Immature natural killer cell (primary cell): ENCODE measurements at regions not wholly inside any gene's neighbourhood (a gene's known extent, or its start where the extent isn't known, plus 50 kb on each side); places are given as distances from the start of the nearest gene placed in this dataset.
"Not testable (repeated sequence)": the region's sequence is repeated elsewhere in the genome, so short reads cannot be mapped to it uniquely, and the experiment has no call there.

Source experiments
- DNase-seq, 3 donors: peaks; one replicate each; pipeline ENCODE4 v3.0.0; 2022; ENCODE audit warnings: mixed read lengths in 1 of 3
- H3K27ac Mint-ChIP-seq, 6 donors: one replicate each; pipeline ENCODE4 v1.8.0; 2020; ENCODE audit warnings: mixed read lengths in 6 of 6, mild to moderate bottlenecking in 5 of 6, inconsistent platforms in 4 of 6, moderate library complexity in 3 of 6
- H3K27me3 Mint-ChIP-seq, 3 donors: one replicate each; pipeline ENCODE4 v1.8.0; 2020 to 2021; ENCODE audit warnings: low read depth in 3 of 3, mild to moderate bottlenecking in 3 of 3, mixed read lengths in 3 of 3, moderate library complexity in 3 of 3, inconsistent platforms in 1 of 3
- H3K36me3 Mint-ChIP-seq, 3 donors: one replicate each; pipeline ENCODE4 v1.8.0; 2020; ENCODE audit warnings: mixed read lengths in 3 of 3, inconsistent platforms in 2 of 3, mild to moderate bottlenecking in 2 of 3
- H3K4me1 Mint-ChIP-seq, 2 donors: one replicate each; pipeline ENCODE4 v1.8.0; 2020; ENCODE audit warnings: inconsistent platforms in 2 of 2, mild to moderate bottlenecking in 2 of 2, mixed read lengths in 2 of 2, moderate library complexity in 1 of 2
- H3K4me3 Mint-ChIP-seq, 5 donors: one replicate each; pipeline ENCODE4 v1.8.0; 2020; ENCODE audit warnings: mild to moderate bottlenecking in 5 of 5, mixed read lengths in 5 of 5, inconsistent platforms in 3 of 5, moderate library complexity in 3 of 5
- H3K9me3 Mint-ChIP-seq, 6 donors: one replicate each; pipeline ENCODE4 v1.8.0; 2020; ENCODE audit warnings: mild to moderate bottlenecking in 6 of 6, mixed read lengths in 6 of 6, inconsistent platforms in 4 of 6, moderate library complexity in 3 of 6

GRCh38 chr1:239107676-239108075, 278.7 kb upstream of the CHRM3 start:
- Mint-ChIP-seq H3K4me3 (no peak overlapping the region), H3K36me3 (peaks cover 0 to 4% (median 0%) of the 10 kb centered on the region in 3 donors), H3K27ac (no peak overlapping the region)

GRCh38 chr1:239106689-239107088, 279.7 kb upstream of the CHRM3 start:
- not testable (repeated sequence) for H3K4me3 Mint-ChIP-seq, H3K27ac Mint-ChIP-seq, H3K4me1 Mint-ChIP-seq, DNase-seq, H3K27me3 Mint-ChIP-seq, H3K36me3 Mint-ChIP-seq
- H3K9me3 Mint-ChIP-seq, result peaks cover 6 to 21% (median 12%) of the 10 kb centered on the region in 6 donors

More at GRCh38 chr1:239107676-239108075, 278.7 kb upstream of the CHRM3 start:
- Mint-ChIP-seq H3K4me1 (no peaks in the 10 kb centered on the region), H3K9me3 (peaks cover 8 to 20% (median 12%) of the 10 kb centered on the region in 6 donors), H3K27me3 (peaks cover 0 to 4% (median 2%) of the 10 kb centered on the region in 3 donors)
- DNase-seq, result no peak

DNA sequence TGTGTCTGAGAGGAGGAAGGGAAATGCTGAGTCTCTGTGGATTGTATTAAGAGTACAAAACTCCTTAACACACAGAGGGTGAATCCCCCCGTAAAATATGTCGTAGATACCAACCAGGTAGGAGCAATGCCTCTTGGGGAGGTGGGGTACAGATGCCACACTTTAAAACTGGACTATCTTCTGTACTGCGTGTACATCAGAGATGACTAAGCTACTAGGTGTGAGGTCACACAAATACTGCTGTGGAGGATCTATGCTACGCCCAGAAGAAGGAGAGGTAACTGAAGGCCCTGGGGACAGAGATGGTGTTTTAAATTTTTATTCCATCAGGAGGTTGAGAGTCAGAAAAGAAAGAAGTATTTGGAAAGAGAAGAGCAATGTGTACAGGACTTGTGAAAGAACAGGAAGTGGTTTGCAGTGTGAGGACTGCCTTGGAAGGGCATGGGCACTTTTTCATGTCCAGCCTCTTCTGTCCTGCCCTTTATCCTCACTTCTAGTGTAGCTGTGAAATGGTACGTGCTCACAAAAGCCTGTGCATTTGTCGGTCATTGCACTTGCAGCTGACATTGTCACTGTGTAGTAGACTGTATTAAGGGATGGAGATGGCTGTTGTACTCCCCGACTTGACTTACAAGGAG, 287.8 kb upstream of the CHRM3 start:
- H3K4me1 Mint-ChIP-seq, result no peaks in the 10 kb centered on the region
- no peak overlapping the region for H3K4me3 Mint-ChIP-seq
- H3K9me3 Mint-ChIP-seq, result peaks cover 0 to 21% (median 7%) of the 10 kb centered on the region in 6 donors
- no peak for DNase-seq
- H3K27ac Mint-ChIP-seq, result no peak overlapping the region
- peaks cover 0 to 2% (median 2%) of the 10 kb centered on the region in 3 donors for H3K27me3 Mint-ChIP-seq
- no peaks in the 10 kb centered on the region for H3K36me3 Mint-ChIP-seq

DNA sequence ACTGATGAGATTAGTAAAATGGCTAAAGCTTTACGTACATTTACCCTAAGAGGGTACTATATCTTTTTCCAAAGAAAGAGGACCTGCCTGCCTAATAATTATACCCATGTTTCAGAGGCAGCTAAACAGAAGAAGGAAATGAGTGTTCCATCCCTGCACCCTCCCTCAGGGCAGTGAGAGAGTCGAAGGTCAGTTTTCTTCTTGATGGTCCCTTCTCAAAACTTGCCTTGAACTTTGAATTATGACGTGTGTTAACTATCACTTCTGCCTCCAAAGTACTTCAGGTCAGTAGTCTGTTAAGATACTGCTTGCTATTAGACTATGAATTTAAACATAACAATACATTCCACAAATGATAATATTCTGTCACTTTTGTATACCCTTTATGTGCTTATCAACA, 294.8 kb upstream of the CHRM3 start:
- no peak overlapping the region for H3K27ac Mint-ChIP-seq

DNA sequence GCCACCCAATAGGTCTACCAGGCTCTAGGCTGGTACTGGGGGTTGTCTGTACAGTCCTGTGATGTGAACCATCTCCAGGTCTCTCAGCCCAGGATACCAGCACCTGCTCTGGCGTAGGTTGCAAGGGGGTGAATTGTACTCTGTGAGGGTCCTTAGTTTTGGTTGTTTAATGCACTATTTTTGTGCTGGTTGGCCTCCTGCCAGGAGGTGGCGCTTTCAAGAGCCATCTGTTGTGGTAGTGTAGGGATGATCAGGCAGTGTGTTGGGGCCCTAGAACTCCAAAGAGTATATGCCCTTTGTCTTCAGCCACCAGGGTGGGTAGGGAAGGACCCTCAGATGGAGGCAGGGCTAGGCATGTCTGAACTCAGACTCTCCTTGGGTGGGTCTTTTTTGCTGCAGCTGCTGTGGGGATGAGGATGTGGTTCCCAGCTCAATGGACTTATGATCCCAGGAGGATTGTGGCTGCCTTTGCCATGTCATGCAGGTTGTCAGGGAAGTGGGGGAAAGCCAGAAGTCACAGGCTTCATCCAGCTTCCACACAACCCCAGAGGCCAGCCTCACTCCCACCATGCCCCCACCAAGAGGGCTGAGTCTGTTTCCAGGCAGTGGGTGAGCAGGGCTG, 301.8 kb upstream of the CHRM3 start:
- no peak overlapping the region for H3K27ac Mint-ChIP-seq
- no peaks in the 10 kb centered on the region for H3K4me1 Mint-ChIP-seq
- H3K36me3 Mint-ChIP-seq, result peaks cover 0 to 6% (median 4%) of the 10 kb centered on the region in 3 donors
- no peak overlapping the region for H3K4me3 Mint-ChIP-seq
- no peak for DNase-seq
- peaks cover 0 to 1% (median 0%) of the 10 kb centered on the region in 3 donors for H3K27me3 Mint-ChIP-seq
- H3K9me3 Mint-ChIP-seq, result peaks cover 3 to 48% (median 21%) of the 10 kb centered on the region in 6 donors

More for the DNA sequence above, 294.8 kb upstream of the CHRM3 start:
- DNase-seq, result no peak
- no peaks in the 10 kb centered on the region for H3K4me1 Mint-ChIP-seq
- peaks cover 2 to 21% (median 7%) of the 10 kb centered on the region in 6 donors for H3K9me3 Mint-ChIP-seq
- H3K36me3 Mint-ChIP-seq, result no peaks in the 10 kb centered on the region
- peaks cover 0 to 3% (median 2%) of the 10 kb centered on the region in 3 donors for H3K27me3 Mint-ChIP-seq
- no peak overlapping the region for H3K4me3 Mint-ChIP-seq

DNA sequence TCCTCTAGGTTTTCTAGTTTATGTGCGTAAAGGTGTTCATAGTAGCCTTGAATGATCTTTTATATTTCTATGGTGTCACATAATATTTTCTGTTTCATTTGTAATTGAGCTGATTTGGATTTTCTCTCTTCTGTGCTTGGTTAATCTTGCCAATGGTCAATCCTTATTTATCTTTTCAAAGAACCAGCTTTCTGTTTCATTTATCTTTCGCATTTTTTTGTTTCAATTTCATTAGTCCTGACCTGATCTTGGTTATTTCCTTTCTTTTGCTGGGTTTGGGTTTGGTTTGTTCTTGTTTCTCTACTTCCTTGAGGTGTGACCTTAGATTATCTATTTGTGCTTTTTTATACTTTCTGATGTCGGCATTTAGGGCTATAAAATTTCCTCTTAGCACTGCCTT, 304.4 kb upstream of the CHRM3 start:
- H3K27ac Mint-ChIP-seq, result not testable (repeated sequence)

DNA sequence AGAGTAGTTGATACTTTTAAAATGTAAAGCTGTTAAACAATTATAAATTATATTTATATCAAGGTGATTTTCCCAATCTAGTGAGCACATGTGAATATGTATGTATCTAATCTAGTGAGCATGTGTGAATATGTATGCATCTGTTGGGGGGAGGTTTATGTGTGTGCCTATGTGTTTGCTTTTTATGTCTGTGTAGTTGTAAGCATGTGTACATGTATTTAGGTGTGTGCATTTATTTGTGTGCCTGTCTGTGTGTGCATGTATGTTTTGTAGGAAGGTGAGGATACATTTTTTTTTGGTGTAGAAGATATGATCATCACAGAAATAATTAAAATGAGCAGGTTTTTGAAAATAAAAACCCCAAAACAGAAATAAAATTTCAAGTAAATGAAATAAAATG, 318.9 kb upstream of the CHRM3 start:
- no peak for DNase-seq
- Mint-ChIP-seq H3K4me3 (no peak overlapping the region), H3K9me3 (peaks cover 1 to 20% (median 3%) of the 10 kb centered on the region in 6 donors), H3K27me3 (peaks cover 0 to 2% (median 0%) of the 10 kb centered on the region in 3 donors), H3K27ac (no peak overlapping the region), H3K36me3 (no peaks in the 10 kb centered on the region), H3K4me1 (no peaks in the 10 kb centered on the region)

More for the DNA sequence above, 304.4 kb upstream of the CHRM3 start:
- not testable (repeated sequence) for H3K36me3 Mint-ChIP-seq, H3K4me3 Mint-ChIP-seq, DNase-seq, H3K4me1 Mint-ChIP-seq, H3K27me3 Mint-ChIP-seq
- peaks cover 3 to 40% (median 26%) of the 10 kb centered on the region in 6 donors for H3K9me3 Mint-ChIP-seq

- DNase-seq, result no peak
- no peaks in the 10 kb centered on the region for H3K36me3 Mint-ChIP-seq
- no peak overlapping the region for H3K27ac Mint-ChIP-seq
- no peaks in the 10 kb centered on the region for H3K4me1 Mint-ChIP-seq
- peaks cover 0 to 2% (median 0%) of the 10 kb centered on the region in 3 donors for H3K27me3 Mint-ChIP-seq
- no peak overlapping the region for H3K4me3 Mint-ChIP-seq
- peaks cover 0 to 20% (median 3%) of the 10 kb centered on the region in 6 donors for H3K9me3 Mint-ChIP-seq
These were observed 319.3 kb upstream of the CHRM3 start for GRCh38 chr1:239067058-239067457.

- H3K9me3 Mint-ChIP-seq, result peaks cover 6 to 20% (median 10%) of the 10 kb centered on the region in 6 donors
- no peak overlapping the region for H3K4me3 Mint-ChIP-seq
- no peak for DNase-seq
- no peaks in the 10 kb centered on the region for H3K4me1 Mint-ChIP-seq
- H3K27me3 Mint-ChIP-seq, result no peaks in the 10 kb centered on the region
- no peaks in the 10 kb centered on the region for H3K36me3 Mint-ChIP-seq
- no peak overlapping the region for H3K27ac Mint-ChIP-seq
These were observed 324.6 kb upstream of the CHRM3 start for GRCh38 chr1:239061770-239062169.

DNA sequence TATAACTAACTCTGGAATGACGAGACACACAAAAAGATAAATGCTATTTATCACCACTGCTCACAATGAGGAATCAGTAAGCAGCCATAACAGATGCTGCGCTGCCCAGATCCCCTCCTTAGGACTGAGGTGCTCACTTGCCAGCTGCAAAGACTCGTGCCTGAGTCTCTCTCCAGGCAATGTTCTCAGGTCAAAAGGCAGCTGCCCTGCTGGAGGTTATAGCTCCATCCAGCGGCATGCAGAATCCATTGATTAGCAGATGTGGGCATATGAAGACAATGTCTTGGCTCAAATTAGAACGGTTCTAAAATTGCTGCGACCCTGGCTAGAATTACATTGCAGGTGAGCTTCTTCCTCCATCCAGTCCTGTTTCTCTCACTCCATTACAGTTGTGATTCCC, 328.2 kb upstream of the CHRM3 start:
- no peak for DNase-seq
- H3K4me1 Mint-ChIP-seq, result no peaks in the 10 kb centered on the region
- H3K27me3 Mint-ChIP-seq, result no peaks in the 10 kb centered on the region
- H3K27ac Mint-ChIP-seq, result no peak overlapping the region
- no peak overlapping the region for H3K4me3 Mint-ChIP-seq
- no peaks in the 10 kb centered on the region for H3K36me3 Mint-ChIP-seq
- peaks cover 11 to 36% (median 16%) of the 10 kb centered on the region in 6 donors for H3K9me3 Mint-ChIP-seq

DNA sequence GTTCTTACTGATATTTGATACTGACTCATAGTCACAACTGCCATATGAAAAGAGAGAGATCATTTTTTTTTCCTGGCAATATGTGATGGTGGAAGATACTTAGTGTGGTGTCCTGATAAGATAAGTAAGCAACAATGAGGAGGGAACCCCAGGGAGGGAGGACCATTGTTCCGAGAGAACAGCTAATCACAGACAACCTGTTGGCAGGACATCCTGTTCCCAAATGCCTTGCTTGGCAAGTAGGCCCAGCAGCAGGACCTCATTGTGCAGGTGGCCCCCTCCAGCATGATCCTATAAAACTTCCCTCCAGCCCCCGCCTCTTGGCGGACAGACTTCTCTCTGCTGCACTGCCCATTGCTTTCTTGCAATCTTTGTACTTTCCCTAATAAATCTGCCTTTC, 329.4 kb upstream of the CHRM3 start:
- no peak for DNase-seq
- Mint-ChIP-seq H3K4me3 (no peak overlapping the region), H3K36me3 (no peaks in the 10 kb centered on the region), H3K9me3 (peaks cover 13 to 36% (median 17%) of the 10 kb centered on the region in 6 donors), H3K27ac (no peak overlapping the region), H3K27me3 (no peaks in the 10 kb centered on the region), H3K4me1 (no peaks in the 10 kb centered on the region)

DNA sequence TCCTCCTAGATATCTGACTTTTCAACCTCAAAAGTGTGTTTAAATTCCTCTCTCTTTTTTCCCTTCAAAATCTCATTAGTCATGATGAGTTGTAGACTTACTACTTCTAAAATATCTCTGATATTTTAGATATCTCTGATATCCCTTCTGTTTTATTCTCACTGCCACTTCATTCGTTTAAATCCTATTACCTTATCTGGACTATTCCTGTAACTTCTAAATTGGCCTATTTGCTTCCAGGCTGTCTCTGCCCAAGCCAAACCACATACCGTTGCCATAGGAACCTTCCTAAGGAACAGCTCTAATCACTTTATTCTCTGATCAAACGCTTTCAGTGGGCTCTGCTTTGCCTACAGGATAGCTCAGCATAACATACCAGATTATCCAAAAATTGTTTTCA, 333.1 kb upstream of the CHRM3 start:
- H3K4me1 Mint-ChIP-seq, result no peaks in the 10 kb centered on the region
- no peaks in the 10 kb centered on the region for H3K27me3 Mint-ChIP-seq
- no peaks in the 10 kb centered on the region for H3K36me3 Mint-ChIP-seq
- no peak overlapping the region for H3K4me3 Mint-ChIP-seq
- no peak for DNase-seq
- H3K27ac Mint-ChIP-seq, result no peak overlapping the region
- peaks cover 12 to 46% (median 15%) of the 10 kb centered on the region in 6 donors for H3K9me3 Mint-ChIP-seq

DNA sequence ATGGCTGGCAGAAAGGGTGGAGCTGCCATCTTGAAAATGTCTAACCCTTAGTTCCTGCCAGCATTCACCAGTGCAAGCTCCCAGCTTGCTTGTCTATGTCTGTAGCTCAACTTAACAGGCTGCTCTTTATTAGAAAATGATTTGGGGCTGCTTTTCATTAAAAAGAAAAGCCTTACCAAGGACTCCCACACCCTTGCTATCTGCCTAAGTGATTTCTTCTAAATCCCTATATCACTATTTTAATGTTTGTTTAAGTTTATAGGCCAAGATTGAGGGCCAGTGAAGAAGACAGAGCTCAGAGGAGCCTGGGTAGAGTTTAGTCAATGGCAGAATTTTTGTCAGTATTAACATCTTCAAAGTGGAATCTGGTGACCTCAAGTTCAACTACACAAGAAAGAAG, 336.8 kb upstream of the CHRM3 start:
- Mint-ChIP-seq H3K4me3 (no peak overlapping the region), H3K9me3 (peaks cover 3 to 30% (median 13%) of the 10 kb centered on the region in 6 donors), H3K36me3 (no peaks in the 10 kb centered on the region), H3K4me1 (no peaks in the 10 kb centered on the region), H3K27ac (no peak overlapping the region), H3K27me3 (peaks cover 0 to 3% (median 0%) of the 10 kb centered on the region in 3 donors)
- DNase-seq, result no peak

DNA sequence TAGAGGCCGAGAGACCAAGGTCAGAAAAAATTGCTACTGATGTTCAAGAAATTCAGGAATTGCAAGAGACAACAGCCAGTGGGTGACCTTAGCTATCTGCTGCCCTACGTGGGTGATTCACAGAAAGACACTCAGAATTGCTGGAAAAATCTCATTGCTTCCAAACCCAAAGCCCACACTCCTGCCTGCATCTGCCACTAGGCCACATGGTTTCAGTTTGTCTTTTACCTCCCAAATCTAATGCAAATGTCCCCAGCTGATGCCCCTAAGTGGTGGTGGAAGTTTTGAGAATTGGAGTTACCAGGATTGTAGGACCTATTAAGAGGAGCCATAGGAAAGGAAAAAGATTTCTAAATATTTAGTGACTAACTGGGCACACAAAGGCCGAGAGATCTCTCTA, 341.5 kb upstream of the CHRM3 start:
- Mint-ChIP-seq H3K36me3 (no peaks in the 10 kb centered on the region), H3K27me3 (peaks cover 0 to 6% (median 0%) of the 10 kb centered on the region in 3 donors), H3K4me3 (no peak overlapping the region), H3K4me1 (no peaks in the 10 kb centered on the region), H3K9me3 (peaks cover 3 to 49% (median 13%) of the 10 kb centered on the region in 6 donors), H3K27ac (no peak overlapping the region)
- DNase-seq, result no peak
